ENCODE measurements at regions not wholly inside any gene's neighbourhood (a gene's known extent, or its start where the extent isn't known, plus 50 kb on each side); places are given as distances from the start of the nearest gene placed in this dataset.

DNA sequence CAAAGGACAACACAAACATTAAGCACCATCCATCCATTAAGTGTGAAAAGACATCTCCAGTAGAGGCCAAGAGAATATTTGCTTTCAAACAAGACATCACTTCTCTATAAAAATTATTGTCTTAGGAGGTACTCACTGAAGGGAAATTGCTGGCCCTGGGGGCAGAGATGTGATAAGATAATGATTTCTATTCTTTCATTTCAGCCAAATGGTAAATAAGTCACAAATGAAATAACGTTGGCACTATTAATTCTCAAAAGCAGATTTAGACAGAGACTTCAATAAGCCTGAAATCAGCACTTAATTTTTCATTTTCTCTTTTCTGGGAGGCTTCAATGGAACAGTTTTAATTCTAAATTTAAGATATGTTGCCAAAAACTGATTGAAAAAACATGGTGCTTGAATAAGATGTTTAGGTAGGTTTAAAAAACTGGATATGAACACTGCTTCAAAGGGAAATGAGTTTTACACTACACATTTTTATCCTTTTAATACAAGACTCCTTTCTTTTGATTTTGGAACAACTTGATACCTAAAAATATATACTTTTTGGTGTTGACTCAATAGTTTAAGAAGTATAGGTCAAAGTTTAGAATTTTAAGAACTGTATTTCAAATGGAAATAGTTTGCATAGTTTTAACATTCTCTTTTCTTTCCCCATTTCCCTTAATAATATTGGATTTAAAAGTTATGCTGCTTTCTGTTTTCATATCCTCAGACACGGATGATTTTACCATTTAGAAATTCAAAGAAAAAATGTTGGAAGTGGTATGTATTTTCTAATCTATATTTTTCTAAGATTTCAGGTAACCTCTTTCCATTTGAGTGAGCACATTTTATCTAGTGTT, 204.0 kb downstream of the AHR start:
- no peak for DNase-seq (ENCODE audit: low read depth, low spot score)
- Histone ChIP-seq H2AFZ (ENCODE audit: low read depth, low read length, poor library complexity, severe bottlenecking) (no peak overlapping the region), H3K9me3 (ENCODE audit: control insufficient read depth in 1 of 2, insufficient read depth in 1 of 2, low read depth in 1 of 2, low read length in 2 of 2) (no peaks in the 10 kb centered on the region), H3K9me2 (ENCODE audit: insufficient read depth) (no peaks in the 10 kb centered on the region), H3K4me1 (ENCODE audit: control insufficient read depth in 1 of 2, insufficient read depth in 2 of 2, low read length in 2 of 2) (no peaks in the 10 kb centered on the region), H3K27ac (ENCODE audit: low read depth, low read length) (no peak overlapping the region), H3K27me3 (ENCODE audit: insufficient read depth, low read length) (no peaks in the 10 kb centered on the region), H3K36me3 (ENCODE audit: control insufficient read depth in 1 of 2, insufficient read depth in 2 of 2, low read length in 2 of 2) (no peaks in the 10 kb centered on the region), H3K79me2 (ENCODE audit: insufficient read depth, low read length) (no peaks in the 10 kb centered on the region), H3K4me2 (ENCODE audit: low read length) (no peak overlapping the region), H3K4me3 (replicated peaks in 1 of 2; ENCODE audit: low read depth in 1 of 2, low read length in 2 of 2) (no peak overlapping the region), H3K9ac (ENCODE audit: low read length) (no peak overlapping the region), H4K20me1 (ENCODE audit: insufficient read depth) (no peaks in the 10 kb centered on the region)
- no peak for ATAC-seq
- CTCF ChIA-PET: no interaction called here
- POLR2A ChIA-PET: no interaction called here
- no peak for TF ChIP-seq ZFX (IDR thresholded peaks at IDR 0.05)
- TF ChIP-seq POLR2A (IDR thresholded peaks at IDR 0.05; ENCODE audit: borderline replicate concordance, extremely low read depth, insufficient read depth, insufficient read length): no peak
- no peak for TF ChIP-seq ZNF274 (IDR thresholded peaks at IDR 0.05; ENCODE audit: low read depth, low read length)
- no peak for TF ChIP-seq CTCF (IDR thresholded peaks at IDR 0.05 in 2 of 3, conservative IDR thresholded peaks at IDR 0.05 in 1 of 3; ENCODE audit: borderline replicate concordance in 1 of 3, insufficient read depth in 1 of 3, low read depth in 2 of 3, low read length in 2 of 3)
- no peak for TF ChIP-seq EGR1 (IDR thresholded peaks at IDR 0.05; ENCODE audit: low read depth)
- TF ChIP-seq EZH2phosphoT487 (IDR thresholded peaks at IDR 0.05; ENCODE audit: borderline replicate concordance): no peak
- TF ChIP-seq FOSL1 (IDR thresholded peaks at IDR 0.05; ENCODE audit: low read depth): no peak
- no peak for TF ChIP-seq REST (IDR thresholded peaks at IDR 0.05; ENCODE audit: low read depth)
- no peak for TF ChIP-seq SIN3A (IDR thresholded peaks at IDR 0.05; ENCODE audit: low read depth)
- TF ChIP-seq JUND (IDR thresholded peaks at IDR 0.05): no peak
- TF ChIP-seq ELF1 (IDR thresholded peaks at IDR 0.05; ENCODE audit: borderline replicate concordance, low read depth): no peak
- TF ChIP-seq CEBPB (IDR thresholded peaks at IDR 0.05; ENCODE audit: low read depth): no peak
- TF ChIP-seq POLR2AphosphoS5 (IDR thresholded peaks at IDR 0.05; ENCODE audit: low read depth, low read length): no peak
- RAD21 ChIA-PET (ENCODE audit: low non-redundant PET in 1 of 2, low total read pairs in 2 of 2, uncharacterized antibody in 2 of 2, unreplicated experiment in 2 of 2): no interaction called here
- intact Hi-C loops (cut with micrococcal nuclease): no loop called here
- no TSS peak for BruUV-seq (replicated peaks)
